ENCODE measurements at regions not wholly inside any gene's neighbourhood (a gene's known extent, or its start where the extent isn't known, plus 50 kb on each side); places are given as distances from the start of the nearest gene placed in this dataset.

GRCh38 chr14:29042551-29042950 lies 276.0 kb downstream of the FOXG1 start:
- DNase-seq = no peak

- no peak for DNase-seq
Measured at GRCh38 chr14:29043737-29044136, 277.1 kb downstream of the FOXG1 start.

GRCh38 chr14:29045237-29045636 lies 278.6 kb downstream of the FOXG1 start:
- DNase-seq = no peak

GRCh38 chr14:29054119-29054518 lies 287.5 kb downstream of the FOXG1 start:
- DNase-seq = no peak

GRCh38 chr14:29056041-29056566 lies 289.5 kb downstream of the FOXG1 start:
- DNase-seq = no peak

GRCh38 chr14:29061702-29062101 lies 295.1 kb downstream of the FOXG1 start:
- DNase-seq = no peak

- DNase-seq = no peak
Measured at GRCh38 chr14:29062466-29062865, 295.9 kb downstream of the FOXG1 start.

- DNase-seq = no peak
Measured at GRCh38 chr14:29062976-29063375, 296.4 kb downstream of the FOXG1 start.

GRCh38 chr14:29064305-29064900 lies 297.8 kb downstream of the FOXG1 start:
- DNase-seq = no peak

- no peak for DNase-seq
Measured at GRCh38 chr14:29069228-29069627, 302.6 kb downstream of the FOXG1 start.

GRCh38 chr14:29075761-29076160 lies 309.2 kb downstream of the FOXG1 start:
- no peak for DNase-seq

- DNase-seq = no peak
Measured at GRCh38 chr14:29077916-29078315, 311.3 kb downstream of the FOXG1 start.

GRCh38 chr14:29078810-29079522 lies 312.4 kb downstream of the FOXG1 start:
- no peak for DNase-seq

GRCh38 chr14:29085546-29085945 lies 319.0 kb downstream of the FOXG1 start:
- no peak for DNase-seq

GRCh38 chr14:29089849-29090248 lies 323.3 kb downstream of the FOXG1 start:
- no peak for DNase-seq

- no peak for DNase-seq
Measured at GRCh38 chr14:29092121-29092520, 325.5 kb downstream of the FOXG1 start.

GRCh38 chr14:29097476-29097875 lies 330.9 kb downstream of the FOXG1 start:
- no peak for DNase-seq

GRCh38 chr14:29098656-29099055 lies 332.1 kb downstream of the FOXG1 start:
- no peak for DNase-seq

- no peak for DNase-seq
Measured at GRCh38 chr14:29102266-29102665, 335.7 kb downstream of the FOXG1 start.

GRCh38 chr14:29102996-29103395 lies 336.4 kb downstream of the FOXG1 start:
- DNase-seq = no peak

- no peak for DNase-seq
Measured at GRCh38 chr14:29108908-29109307, 342.3 kb downstream of the FOXG1 start.

- no peak for DNase-seq
Measured at GRCh38 chr14:29109589-29109988, 343.0 kb downstream of the FOXG1 start.

- DNase-seq = no peak
Measured at GRCh38 chr14:29111554-29111953, 345.0 kb downstream of the FOXG1 start.

GRCh38 chr14:29123017-29123416 lies 356.4 kb downstream of the FOXG1 start:
- no peak for DNase-seq

- DNase-seq = no peak
Measured at GRCh38 chr14:29126361-29126760, 359.8 kb downstream of the FOXG1 start.
